NCI-H2196 (cell line): ENCODE measurements at regions not wholly inside any gene's neighbourhood (a gene's known extent, or its start where the extent isn't known, plus 50 kb on each side); places are given as distances from the start of the nearest gene placed in this dataset.

Experiments used
- DNase-seq: peaks from one replicate; lab custom pipeline; 2025; ENCODE audit not compliant: unreplicated experiment; lab: John Stamatoyannopoulos, UW

DNA sequence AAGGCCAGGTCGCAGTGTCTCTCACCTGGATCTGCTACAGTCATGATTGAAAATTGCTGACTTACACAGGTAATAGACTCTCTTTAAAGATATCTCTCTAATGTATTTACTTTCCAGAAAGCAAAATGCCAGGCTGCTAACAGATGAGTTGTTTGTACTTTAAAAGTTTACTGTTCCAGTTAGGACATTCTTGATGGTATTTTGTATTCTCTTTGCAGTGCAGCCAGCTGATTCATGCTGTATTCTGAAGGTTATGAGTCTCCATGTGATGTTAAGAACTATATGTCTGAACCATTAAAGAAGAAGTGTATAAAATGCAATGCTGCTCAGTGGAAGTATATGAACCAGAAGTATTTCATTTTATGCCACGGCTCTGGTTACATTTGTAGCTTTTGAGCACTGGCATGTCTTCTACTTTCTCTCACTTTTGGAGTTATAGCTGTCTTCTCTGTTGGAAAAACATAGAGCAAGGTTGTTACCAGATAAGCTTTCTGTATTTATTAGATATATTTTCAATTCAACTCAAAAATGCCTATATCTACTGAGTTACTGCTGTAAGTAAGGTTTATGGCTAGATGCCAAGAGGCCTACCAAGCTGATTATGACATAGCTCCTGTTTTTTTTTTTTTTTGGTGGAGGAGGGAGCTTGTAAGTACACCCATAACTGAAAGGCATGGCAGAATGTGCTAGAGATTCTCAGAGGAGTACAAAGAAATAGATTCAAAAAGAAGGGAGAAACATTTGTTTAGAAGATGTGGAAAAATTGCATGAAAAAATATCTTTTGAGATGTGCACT lies 130.5 kb upstream of the MAN1A1 start:
- DNase-seq = no peak

DNA sequence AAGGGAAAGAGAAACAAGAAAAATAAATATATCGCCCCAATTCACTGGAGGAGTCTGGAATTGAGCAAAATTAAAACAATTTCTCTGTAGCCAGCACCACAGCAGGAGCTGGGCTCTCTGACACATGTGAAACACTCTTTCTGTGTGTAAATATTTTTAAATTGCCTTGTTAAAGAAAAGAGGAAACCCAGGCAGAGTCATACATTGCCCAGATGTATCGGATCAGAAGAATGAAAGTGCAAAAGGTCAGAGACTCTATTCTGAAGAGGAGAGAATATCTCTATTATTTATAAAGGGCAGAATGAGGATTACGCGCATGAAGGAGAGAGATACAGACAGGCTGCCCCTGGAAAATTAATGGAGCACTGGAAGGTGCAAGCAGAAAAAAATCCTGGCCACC lies 127.0 kb upstream of the MAN1A1 start:
- no peak for DNase-seq

DNA sequence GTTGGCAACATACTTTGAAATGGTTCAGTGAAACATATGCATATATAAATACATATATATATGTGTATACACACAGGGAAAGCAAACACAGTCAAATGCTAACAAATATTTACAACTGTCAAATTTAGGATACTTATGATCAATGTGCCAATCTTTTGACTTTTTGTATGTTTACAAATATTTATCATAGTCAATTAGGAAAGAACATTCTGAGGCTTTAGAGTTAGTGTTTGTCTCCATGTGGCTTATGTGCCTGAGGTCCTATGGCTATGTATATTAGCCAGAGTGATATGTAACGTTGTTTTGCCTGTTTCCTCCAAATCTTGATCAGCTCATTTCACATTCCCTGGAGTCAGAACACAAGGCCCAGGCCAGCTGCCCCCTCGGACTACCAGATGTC lies 126.5 kb upstream of the MAN1A1 start:
- DNase-seq = no peak

DNA sequence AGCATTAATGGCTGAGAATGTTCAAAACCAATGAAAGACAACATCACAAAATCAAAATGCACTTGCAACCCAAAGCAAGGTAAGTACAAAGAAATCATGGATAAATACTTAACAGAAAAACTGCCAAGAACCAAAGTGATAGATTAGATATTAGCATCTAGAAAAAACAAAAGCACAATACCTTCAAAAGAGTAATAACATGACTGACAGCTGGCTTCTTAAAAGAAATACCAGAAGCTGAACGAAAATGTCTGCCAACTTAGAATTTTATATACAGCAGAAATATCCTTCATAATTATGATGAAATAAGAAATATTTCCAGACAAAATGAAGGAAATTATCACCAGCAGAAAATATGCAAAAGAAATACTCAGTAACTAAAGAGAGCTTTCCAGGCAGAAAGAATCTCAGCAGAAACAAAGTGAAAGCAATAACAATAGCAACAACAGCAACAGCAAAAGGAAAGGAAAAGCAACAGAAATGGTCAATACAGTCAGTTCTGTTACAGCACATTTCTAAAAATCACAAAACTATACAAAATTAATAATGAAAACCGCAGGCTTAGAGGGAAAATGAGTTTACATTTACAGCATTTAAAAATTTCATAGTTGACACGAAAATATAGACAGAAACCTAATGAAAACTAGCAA lies 121.5 kb upstream of the MAN1A1 start:
- no peak for DNase-seq

DNA sequence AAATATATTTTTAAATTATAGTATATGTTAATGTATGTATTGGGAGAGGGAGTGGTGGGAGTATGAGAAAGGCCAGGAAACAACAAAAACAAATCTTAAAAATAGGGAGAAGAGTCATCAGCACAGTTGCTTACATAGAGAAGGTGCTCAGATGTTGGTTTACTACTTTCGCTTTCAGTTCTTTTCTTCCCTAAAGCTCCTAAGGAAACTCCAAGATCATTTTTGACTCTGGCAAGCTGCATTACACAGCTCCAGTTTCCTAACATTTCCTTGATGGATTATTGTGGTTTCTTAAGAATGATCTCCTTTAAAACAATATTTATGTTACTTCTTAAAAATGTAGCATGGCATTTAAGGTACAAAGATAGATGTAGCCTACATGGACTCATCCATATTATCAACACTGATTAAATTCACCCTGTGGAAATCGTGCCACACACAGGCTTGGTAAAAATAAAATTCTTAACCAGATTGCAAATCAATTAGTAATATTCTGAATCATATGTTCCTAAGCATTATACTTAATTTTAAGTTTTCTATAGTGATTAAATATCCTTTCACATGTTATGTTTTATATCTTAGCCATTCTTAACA lies 118.0 kb upstream of the MAN1A1 start:
- no peak for DNase-seq

DNA sequence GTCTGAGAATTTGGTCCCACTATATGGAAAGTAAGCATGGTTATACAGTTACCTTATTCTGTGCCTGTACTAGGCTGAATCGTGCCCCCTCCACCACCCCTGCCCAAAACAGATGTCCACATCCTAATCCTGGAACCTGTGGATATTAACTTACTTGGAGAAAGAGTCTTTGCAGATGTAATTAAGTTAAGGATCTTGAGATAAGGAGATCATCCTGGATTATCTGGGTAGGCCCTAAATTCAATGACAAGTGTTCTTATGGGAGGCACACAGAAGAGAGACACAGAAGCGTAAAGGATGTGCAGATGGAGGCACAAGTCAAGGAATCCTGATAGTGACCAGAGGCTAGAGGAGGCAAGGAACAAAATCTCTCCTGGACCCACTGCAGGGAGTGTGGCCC lies 116.7 kb upstream of the MAN1A1 start:
- DNase-seq = no peak

DNA sequence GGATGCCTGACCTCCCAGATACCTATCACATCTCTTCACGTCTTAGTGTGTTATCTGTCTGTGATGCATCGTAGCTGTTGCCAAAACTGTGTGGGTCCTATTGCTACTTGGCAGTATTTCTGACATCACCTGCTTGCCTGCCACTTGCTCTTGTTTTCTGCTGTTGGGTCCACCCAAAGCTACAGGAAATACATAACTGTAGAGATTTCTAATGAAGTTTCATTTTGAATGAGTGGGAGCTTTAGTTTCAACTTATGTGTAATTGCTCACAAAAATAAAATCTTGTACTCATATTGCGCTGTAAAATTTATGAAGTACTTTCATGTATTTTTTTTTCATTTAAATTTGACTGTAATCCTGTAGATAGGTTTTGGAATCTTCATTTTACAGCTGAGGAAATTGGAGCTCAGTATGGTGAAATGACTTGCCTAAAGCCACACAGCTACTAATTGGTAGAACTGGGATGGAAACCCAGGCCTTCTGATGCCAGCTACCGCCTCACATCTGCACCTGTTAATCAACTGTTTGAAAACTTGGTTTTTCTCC lies 113.6 kb upstream of the MAN1A1 start:
- DNase-seq = no peak

DNA sequence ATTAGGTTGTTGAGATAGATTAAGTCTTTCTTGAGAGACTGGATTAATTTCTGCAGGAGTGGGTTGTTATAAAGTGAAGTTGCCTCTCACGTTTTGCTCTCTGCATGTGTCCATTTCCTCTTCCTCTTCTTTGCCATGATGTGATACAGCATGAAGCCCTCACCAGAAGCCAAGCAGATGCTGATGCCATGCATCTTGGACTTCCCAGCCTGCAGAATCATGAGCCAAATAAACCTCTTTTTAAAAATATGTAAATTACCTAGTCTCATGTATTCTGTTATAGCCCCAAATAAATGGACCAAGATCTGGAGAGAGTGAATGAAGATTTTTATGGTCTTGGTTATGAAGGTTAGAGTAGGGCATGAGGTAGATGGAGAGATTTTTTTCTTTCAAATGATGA lies 111.6 kb upstream of the MAN1A1 start:
- no peak for DNase-seq

DNA sequence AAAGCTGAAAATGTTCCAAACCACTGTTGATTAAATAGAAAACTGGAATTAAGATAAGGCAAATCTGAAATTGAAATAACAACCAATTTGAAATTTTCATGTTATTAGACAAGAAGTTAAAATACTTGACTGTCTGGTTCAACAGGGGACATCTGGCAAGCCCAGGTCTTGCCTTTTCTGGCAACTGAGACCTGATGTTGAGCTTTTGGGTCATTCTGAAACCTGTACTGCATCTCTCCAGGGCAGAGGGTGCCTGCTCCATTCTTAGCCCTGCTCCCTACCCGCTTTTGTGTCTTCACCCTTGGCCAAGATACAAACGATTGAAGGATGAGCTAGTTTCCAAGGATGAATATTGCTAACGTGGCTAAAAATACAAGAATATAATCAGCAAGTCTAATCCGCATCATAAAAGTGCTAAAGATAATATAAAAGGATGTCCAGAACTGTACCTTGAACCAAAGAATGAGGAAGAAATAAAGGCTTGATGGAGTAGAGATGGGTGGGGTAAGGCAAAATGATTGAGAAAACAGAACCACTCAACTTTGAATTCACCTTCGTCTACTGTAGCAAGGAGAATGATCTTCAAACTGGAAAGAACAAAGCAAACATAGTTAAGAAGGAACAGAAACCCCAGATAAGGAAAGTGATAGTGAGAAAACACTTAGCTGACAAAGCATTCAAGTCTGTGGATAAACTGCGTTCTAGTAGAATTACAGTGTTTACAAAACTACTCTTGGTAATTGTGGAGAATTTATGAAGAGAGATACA lies 109.8 kb upstream of the MAN1A1 start:
- DNase-seq = no peak

DNA sequence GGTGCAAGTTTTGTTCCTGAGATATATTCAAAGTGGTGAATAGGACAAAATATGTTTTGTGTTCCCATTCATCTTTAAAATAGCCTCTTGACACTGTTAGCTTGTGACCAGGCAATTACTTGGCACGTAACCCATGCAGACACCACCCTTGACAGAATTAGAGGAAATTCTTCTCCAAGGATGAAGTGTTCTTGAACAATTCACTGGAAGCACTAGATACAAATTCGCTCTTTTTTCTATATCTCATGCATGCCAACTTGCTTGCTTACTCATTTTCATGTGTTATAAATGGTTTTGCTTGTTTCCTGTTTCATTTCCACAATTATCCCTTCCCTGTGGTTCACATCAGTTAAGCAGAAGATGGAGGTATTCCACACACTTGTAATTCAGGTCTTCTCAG lies 105.2 kb upstream of the MAN1A1 start:
- DNase-seq = no peak

DNA sequence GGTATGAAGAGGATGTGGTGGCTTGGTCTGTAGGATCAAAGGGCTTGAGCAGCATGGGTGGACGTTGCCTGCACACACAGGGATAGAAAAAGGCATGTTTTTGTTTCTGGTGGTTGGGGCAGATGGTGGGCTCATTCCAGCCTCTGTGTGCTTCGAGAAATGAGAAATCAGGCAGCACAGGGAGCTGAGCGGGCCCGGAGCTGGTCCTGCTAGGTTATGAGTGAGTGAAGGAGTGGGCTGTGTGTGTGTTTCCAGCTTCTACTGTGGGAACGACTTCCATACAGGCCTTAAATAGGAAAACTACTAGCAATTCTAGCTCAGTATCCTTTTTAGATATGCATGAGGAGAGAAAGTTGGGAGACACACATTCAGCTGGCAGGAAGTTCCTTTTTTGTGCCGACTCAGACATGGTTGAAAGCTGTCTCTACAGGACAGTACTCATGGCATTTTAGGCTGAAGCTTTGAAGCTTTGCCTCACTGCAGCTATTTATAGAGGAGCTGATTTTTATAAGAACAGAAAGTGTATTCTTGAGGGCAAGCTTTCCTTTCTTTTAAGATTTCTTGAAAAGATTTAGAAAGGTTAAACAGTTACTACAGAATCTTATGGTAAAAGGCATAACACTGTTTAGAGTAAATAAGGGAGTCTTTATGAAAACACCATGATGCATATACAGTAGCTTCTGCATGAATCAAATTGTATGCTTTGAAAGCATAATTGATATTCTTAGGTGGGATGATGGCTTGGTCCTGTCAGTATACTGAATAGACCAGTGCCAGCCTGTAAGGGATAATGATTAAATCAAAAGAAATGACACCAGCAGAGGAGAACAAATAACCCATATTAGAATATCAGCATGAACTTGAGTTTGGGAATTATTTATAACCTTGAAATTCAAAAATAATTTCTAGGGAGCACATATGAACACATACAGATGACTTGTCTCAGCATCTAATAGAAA lies 104.0 kb upstream of the MAN1A1 start:
- no peak for DNase-seq

DNA sequence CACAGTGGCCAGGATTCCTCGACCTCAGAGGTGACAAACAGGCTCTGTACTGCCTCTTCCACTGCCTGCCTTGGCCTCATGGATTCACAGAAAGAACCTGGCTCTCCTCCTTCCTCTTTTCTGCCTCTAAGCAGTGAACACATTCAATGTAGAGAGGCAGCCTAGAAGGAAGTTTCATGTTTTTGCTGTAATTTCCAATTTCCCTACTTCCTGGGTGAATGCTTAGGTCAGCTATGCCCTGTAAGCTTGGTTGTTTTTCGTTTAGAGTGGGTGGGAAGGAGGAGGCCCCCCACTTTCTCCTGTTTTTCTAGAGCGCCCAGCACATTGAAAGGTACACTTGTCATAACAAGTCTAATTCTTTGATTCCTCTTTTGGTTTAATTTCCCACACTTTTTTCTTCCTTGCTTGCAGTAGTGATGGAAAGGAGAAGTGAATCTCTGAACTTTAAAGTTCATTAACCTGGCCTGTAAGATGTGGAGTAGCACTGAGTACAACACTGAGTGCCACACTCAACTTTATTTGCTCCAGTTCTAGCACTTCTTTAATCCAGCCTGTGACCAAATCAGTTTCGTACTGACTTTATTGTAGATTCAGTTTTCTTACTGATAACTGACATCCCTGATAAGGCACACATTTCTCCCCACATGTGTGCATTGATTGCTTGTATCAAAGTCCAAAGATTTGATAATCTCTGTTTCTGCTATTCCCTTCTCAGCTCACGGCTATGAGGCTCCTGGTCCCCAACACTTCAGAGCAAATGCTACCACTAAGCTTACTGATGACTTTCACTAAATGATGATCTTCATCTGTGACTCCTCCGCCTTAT lies 100.0 kb upstream of the MAN1A1 start:
- no peak for DNase-seq

DNA sequence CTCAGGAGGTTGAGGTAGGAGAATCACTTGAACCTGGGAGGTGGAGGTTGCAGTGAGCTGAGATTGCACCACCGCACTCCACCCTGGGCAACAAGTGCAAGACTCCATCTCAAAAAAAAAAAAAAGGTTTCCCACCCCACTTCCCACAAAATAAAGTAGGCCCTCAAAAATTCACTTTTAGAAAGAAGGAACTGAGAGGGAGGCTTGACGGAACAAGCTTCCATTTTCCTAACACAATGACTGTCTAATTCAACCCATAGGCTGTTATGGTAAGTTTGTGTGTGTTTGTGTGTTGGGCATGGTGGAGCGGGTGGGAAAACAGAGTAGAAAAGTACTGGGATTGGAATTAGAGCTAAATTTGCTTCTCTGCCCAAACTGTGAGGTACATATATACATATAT lies 98.4 kb upstream of the MAN1A1 start:
- DNase-seq = no peak

DNA sequence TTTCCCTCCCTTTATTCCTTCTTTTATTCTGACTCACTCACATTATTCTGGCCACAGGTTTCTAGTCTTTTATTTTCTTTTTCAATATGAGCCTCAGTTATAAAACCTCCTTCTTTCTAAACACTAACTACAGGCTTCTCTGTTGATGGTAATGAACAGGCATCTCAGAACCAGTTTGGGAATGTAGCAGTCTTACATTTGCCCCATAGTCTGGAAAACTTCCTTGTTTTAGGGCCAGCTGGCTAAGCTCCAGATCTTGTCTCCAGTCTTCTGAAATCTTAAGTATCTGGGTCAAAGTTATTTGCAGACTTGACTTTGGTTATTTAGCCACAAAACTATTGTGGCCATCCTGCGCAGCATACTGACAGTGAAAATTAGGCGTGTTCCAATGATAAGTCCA lies 97.0 kb upstream of the MAN1A1 start:
- no peak for DNase-seq

DNA sequence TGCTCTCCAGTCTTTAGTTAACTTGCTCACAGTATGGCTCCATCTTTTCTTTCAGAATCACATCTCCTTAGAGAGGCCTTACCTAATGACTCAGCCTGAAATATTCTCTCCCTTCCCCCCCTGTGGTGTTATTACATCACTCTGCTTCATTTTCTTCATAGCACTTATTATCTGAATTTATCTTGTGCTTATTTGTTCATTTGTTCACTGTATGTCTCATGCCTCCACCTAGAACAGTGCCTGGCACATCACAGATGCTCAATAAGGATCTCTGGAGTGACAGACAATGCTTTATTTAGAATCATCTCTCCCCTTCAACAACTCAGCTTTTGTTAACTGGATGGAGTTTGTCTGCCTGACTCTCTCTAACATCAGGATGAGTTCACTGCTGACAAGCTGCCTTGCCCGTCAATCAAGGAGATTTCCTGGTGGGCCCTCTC lies 96.6 kb upstream of the MAN1A1 start:
- DNase-seq = no peak

DNA sequence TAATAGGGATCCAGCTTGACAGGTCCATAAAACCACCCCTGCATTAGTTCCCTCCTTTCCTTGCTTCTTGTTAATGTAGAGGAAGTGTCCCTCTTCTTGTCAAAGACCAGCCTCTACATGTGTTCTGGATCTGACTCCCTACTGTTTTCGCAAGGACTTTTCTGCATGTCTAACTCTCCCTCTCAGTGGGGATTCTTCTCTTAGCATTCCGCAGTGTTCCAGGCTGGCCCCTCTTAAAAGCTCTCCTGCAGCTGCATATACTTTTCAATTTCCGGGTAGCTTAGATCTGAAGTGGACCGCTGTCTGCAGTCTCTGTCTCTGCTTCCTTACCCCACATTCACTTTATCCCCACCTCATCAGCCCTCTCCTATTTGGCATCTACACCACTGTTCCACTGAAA lies 96.1 kb upstream of the MAN1A1 start:
- no peak for DNase-seq

DNA sequence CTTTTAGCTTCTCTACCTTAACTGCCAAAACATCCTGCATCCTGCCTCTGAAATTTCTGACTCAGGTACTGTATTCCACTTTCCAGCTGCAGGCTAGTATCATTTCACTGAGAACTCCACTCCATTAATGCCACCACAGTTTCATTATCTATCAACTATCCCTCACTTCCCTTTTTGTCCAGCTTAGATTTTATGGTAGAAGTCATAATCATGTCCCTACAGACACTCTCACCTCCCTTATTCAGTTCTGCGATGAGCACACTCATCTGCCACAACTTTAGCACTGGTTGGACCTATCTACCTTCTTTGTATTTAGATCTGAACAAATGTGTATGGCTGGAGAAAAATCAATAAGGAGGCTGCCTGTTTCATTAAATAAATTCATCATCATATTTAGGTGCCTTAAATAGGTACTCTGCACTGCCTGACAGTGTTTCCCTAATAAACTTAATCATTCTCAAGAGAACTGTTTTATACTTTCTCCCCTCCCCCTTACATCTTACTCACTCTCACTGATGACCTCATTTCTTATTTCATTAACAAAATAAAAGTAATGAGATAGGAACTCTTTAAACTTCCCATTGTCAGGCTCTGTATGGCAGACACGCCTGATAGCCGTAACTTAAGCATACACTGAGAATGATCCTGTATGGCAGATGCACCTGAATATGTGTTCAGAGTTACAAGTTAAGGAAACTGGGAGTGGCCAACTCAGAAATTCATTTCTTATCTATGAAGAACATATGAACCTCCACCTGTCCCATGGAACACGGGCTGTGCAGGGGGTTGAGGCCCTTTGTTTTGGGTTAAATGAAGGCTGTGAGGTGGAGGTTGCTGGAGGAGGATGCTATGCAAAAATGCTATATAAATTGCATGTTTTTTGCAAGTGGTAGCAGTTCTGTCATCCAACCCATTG lies 95.3 kb upstream of the MAN1A1 start:
- no peak for DNase-seq

DNA sequence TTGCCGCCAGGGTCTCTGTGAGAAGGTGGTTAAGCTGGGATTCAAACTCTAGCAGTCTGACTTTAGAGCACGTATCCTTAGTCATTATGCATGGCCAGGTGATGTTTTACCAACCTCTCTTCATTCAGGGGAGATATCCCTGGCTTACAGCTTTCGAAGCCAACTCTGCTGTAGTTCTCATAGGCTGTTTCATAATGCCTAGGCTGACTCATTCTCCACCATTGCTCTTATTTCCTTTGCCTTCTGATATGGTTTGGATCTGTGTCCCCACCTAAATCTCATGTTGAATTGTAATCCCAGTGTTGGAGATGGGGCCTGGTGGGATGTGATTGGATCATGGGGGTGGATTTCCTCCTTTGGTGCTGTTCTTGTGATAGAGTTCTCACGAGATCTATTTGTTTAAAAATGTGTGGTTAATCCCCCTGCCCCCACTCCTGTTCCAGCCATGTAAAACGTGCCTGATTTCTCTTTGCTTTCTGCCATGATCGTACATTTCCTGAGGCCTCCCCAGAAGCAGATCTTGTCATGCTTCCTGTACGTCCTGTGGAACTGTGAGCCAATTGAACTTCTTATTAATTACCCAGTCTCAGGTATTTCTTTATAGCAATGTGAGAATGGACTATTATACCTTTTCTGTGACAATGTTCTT lies 94.6 kb upstream of the MAN1A1 start:
- DNase-seq = no peak
